LNCaP clone FGC (cell line): ENCODE measurements at regions not wholly inside any gene's neighbourhood (a gene's known extent, or its start where the extent isn't known, plus 50 kb on each side); places are given as distances from the start of the nearest gene placed in this dataset.

Experiments used
- DNase-seq: peaks from one replicate; pipeline ENCODE4 v3.0.0-alpha.2; 2011; ENCODE audit warnings: low read depth
- H3K4me3 ChIP-seq: 2 replicates; pipeline ENCODE4 v1.5.1; 2011; ENCODE audit warnings: mild to moderate bottlenecking, low read depth, low read length, control low read depth
- CTCF ChIP-seq: IDR thresholded peaks from 2 replicates; pipeline ENCODE4 v1.5.1; 2012; ENCODE audit warnings: mild to moderate bottlenecking; ENCODE audit not compliant: control insufficient read depth, insufficient read depth; ENCODE audit errors: extremely low read depth

GRCh38 chr13:42398533-42398932 lies 126.6 kb downstream of the AKAP11 start:
- DNase-seq, result no peak
- no peak overlapping the region for H3K4me3 ChIP-seq
- TF ChIP-seq CTCF, result no peak

- DNase-seq, result no peak
- TF ChIP-seq CTCF, result no peak
These were observed 128.4 kb downstream of the AKAP11 start for GRCh38 chr13:42400188-42400833.

DNA sequence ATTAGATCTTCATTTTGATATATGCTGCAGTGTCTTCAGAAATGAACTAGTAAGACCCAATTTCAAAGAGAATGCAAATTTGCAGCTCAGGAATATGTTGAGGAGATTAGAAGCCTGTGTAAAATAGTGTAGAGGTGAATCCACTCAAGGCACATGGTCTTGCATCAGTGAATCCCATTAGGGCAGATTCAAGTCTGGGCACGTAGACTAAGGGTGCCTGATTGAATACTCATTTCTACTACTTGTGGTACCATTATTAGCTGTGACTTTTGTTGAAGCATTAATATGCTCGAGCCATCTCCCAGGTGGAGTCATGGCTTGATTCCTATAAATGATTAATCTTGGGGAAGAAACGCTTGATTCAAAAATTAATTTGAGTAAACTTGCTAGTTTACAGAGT lies 129.4 kb downstream of the AKAP11 start:
- no peak for TF ChIP-seq CTCF
- no peak overlapping the region for H3K4me3 ChIP-seq
- no peak for DNase-seq

More at GRCh38 chr13:42400188-42400833, 128.4 kb downstream of the AKAP11 start:
- H3K4me3 ChIP-seq, result no peak overlapping the region

DNA sequence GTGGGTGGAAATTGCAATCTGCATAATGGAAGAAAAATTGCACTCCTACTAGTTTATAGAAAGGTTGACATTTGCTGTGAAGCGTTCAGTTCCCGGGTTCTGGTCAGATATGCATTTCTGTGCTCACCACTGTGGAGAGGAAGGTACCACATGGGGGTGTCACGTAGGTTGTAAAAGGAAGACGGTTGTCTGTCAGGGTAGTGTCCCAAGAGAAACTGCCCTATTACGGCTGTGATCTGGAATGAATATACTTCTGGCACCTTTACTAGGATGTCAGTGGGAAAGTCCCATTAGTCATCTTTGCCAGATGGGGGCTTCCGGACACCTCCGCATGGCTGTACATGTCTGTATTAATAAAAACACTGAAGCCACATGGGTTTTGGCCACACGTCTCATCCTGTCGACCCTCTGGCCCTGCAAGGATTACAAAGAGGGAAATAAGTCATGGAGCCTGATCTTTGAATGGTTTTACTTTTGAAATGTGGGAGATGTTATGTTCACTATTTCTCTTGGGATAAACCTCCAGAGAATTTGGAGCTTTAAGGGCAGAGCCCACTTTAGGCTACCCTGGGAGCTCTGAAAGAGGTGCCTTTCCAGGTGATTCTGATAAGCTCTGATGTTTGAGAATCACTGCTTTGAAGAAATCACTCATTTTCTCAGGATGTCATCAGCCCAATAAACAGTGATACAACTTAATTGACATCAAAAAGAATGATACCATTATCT lies 133.9 kb downstream of the AKAP11 start:
- no peak for TF ChIP-seq CTCF
- H3K4me3 ChIP-seq, result no peak overlapping the region
- DNase-seq, result no peak

DNA sequence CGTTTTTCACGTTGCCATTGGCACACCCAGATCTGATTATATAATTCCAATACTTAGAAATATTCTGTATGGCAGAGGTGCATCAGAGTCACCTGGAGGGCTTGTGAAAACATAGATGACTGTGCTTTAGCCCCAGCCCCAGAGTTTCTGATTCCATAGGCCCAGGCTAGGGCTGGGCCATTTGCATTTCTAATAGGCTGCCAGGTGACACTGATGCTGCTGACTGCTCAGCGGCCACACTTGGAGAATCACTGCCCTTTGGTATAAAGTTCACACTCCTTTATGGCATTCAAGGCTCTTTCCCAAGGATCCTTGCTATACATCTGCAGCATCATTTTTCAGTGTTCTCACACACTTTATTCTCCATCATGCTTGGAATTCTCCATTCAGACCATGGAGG lies 137.1 kb downstream of the AKAP11 start:
- H3K4me3 ChIP-seq, result no peak overlapping the region
- TF ChIP-seq CTCF, result no peak
- DNase-seq, result no peak

DNA sequence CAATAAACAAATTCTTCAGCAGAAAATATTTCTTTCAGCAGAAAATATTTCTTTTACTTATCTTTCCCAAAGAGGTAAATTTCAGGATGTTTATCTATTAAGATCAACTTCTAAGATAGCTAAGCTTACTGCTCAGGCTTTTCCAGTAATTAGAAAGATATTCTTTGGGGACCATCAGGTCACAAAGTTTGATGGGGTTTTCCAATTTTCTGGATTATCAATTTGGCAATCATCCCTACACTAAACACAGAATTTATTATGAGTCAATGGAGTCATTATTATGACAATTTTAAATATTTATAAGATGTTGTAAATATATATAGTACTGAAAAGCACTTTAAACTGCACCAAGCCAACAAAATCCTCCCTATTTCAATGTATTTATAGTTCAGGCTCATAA lies 137.6 kb downstream of the AKAP11 start:
- no peak for DNase-seq
- H3K4me3 ChIP-seq, result no peak overlapping the region
- TF ChIP-seq CTCF, result no peak
